Posterior cingulate gyrus (tissue), 11 donors: ENCODE measurements at regions not wholly inside any gene's neighbourhood (a gene's known extent, or its start where the extent isn't known, plus 50 kb on each side); places are given as distances from the start of the nearest gene placed in this dataset.
"Not testable (repeated sequence)": the region's sequence is repeated elsewhere in the genome, so short reads cannot be mapped to it uniquely, and the experiment has no call there.

ENCODE experiments used
- DNase-seq, 10 donors: peaks; one replicate each; pipeline versions ENCODE4 v3.0.0 to v3.0.0-alpha.2; 2020 to 2021; ENCODE audit warnings: mixed read lengths in 3 of 10
- intact Hi-C: fragments of 100-400 bp; cut with DNase I; formaldehyde crosslinking; loops from one replicate; pipeline ENCODE4 v1.15.1; 2023

- intact Hi-C loops: no loop called here
- DNase-seq: no peak
Measured at GRCh38 chr3:118587037-118587741, 447.5 kb downstream of the IGSF11 start.

- intact Hi-C loops: no loop called here
- DNase-seq: no peak
Measured at GRCh38 chr3:118587847-118588246, 446.8 kb downstream of the IGSF11 start.

DNA sequence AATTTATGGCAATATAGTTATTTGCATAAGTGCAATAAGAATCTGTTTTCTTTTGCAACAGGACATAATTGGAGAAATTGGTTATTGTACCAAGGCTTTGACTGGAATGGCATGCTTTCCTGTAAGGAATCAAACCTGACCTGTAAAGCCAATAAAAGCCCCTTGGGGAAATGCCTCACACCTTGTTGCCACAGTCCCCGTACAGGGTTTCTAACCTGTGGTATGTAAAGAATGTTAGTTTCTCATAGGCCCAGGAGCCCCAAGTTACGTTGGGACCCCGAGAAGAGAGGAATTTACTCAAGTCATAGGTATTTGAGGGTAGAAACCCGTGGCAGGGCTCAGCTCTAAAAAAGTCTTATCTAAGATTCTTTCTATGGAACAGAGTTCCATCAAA is 441.4 kb downstream of the IGSF11 start:
- no peak for DNase-seq
- intact Hi-C loops: no loop called here

DNA sequence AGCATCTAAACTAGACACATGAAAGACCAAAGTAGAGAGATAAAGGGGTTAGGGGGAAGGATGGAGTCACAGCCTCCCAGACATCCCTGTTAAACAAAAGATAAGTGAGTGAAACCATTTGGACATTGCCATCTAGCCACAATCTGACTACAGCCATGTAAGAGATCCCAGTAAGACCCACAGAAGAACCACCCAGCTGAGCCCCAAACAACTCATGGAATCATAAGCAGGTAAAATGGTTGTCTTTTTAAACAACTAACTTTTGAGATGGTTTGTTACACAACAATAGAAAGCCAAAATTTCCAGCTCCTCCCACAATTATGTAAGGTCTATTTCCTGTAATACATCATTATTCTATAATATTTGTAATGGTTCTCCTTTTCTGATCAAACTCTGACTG is 437.5 kb downstream of the IGSF11 start:
- intact Hi-C loops: no loop called here
- DNase-seq: no peak

GRCh38 chr3:118607915-118608820 is 426.5 kb downstream of the IGSF11 start:
- intact Hi-C loops: no loop called here
- DNase-seq: no peak

- DNase-seq: peak in 3 of 10 donors; percentile 14 to 85 (median 26)
Measured at GRCh38 chr3:118618247-118619040, 416.2 kb downstream of the IGSF11 start.

DNA sequence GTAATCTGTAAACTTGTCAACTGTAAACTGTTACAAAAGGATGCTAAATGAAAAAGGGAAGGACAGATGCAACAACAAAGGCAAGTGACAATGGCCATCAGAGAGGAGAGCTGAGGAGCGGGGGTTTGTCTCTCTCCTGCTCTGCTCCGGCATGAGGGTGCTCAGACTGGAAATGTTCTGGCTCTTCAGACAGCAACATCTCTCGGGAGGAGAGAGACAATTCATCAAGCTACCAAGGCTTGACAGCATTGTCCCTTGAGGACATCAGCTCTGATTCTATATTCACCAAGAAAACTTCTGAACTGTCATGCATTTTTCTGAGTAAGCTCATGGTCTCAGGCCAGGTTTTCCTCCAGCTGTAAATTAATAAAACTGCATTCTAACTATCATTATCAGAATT is 408.2 kb downstream of the IGSF11 start:
- intact Hi-C loops: loop anchor here (5.0 kb wide), 1 partner anchor 1854 kb away; no protein-coding TSS in a partner anchor
- DNase-seq: no peak

More at GRCh38 chr3:118618247-118619040, 416.2 kb downstream of the IGSF11 start:
- intact Hi-C loops: no loop called here

GRCh38 chr3:118628704-118629341 is 405.8 kb downstream of the IGSF11 start:
- intact Hi-C loops: loop anchor here (5.0 kb wide), 1 partner anchor 1857 kb away; no protein-coding TSS in a partner anchor
- peak; percentile 40 to 94 (median 72) for DNase-seq

GRCh38 chr3:118629821-118630220 is 404.8 kb downstream of the IGSF11 start:
- intact Hi-C loops: loop anchor here (5.0 kb wide), 1 partner anchor 1858 kb away; no protein-coding TSS in a partner anchor
- DNase-seq: no peak

DNA sequence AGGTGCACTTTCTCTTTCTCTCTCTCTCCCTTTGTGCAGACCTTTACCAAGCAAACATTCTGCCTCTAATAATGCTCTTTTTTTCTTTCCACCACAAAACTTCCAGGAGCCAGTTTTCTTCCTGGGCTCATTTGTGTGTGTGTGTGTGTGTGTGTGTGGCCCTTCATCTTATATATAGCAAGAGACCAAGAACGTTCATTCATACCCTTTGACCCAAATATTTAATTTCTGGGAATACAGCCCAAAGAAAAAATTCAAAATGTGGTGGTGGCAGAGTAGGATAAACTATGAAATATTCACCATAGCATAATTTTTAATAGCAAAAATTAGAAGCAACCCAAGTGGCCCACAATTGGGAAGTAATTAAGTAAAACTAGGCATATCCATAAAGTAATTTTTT is 398.9 kb downstream of the IGSF11 start:
- intact Hi-C loops: no loop called here
- no peak for DNase-seq

DNA sequence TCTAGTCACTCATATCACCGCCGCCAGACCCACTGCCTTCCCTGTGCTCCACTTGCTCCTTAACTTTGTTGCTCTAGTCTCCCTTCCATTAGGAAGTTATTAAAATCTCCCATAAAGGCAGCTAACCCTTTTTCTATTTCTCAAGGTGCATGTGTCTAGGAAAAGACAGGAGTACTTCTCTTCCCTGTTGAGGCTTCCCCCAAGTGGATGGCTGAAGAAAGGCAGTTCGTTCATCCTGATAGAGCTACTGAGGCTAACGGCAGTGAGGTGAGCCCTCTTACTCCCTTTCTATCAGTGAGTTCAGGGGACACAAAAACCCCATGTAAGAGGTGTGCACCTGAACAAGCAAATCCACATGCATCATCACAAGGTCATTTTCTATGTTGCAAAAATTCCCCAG is 397.8 kb downstream of the IGSF11 start:
- intact Hi-C loops: no loop called here
- no peak for DNase-seq

- intact Hi-C loops: no loop called here
- DNase-seq: peak in 7 of 10 donors; percentile 25 to 87 (median 44)
Measured at GRCh38 chr3:118637846-118638245, 396.8 kb downstream of the IGSF11 start.

DNA sequence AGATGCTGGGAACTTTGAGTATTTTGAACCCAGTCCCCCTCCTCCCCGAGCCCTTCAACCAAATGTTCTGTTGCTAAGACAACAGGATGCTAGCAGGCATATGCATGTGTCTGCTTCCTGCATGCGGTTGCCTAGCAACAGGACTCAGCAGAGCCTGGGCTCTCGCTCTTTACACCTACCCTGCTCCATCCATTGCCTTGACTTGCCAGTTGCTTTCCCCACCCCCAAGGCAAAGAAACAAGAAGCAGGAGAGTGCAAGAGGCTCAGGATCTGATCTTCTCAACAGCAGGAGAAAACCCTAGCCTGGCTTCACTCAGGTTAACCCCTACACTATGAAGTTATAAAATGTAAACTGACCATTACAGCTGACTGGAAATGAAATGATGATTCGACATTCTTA is 393.0 kb downstream of the IGSF11 start:
- intact Hi-C loops: no loop called here
- peak; percentile 24 to 95 (median 66) for DNase-seq

- peak in 1 of 10 donors; percentile 8 for DNase-seq
- intact Hi-C loops: no loop called here
Measured at GRCh38 chr3:118671192-118671591, 363.5 kb downstream of the IGSF11 start.

DNA sequence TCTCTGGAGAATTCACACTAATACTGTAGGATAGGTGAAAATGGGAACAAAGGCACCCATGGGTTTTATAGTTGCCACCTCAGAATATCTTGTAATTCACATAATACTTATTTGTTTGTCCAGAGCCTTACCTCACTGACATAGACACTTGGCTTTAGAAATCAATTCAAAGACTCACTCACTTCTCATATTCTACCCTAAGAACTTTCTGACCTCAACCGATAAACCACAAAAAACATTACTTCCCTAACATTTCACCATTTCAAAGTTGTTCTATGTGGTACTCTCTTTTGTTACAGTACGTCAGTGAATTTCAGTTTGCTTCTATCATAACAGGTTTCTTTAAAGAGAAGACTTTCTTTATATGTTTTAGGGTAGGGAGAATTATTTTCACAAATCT is 359.3 kb downstream of the IGSF11 start:
- intact Hi-C loops: no loop called here
- DNase-seq: no peak

GRCh38 chr3:118678663-118679062 is 356.0 kb downstream of the IGSF11 start:
- intact Hi-C loops, DNase-seq: not testable (repeated sequence)

DNA sequence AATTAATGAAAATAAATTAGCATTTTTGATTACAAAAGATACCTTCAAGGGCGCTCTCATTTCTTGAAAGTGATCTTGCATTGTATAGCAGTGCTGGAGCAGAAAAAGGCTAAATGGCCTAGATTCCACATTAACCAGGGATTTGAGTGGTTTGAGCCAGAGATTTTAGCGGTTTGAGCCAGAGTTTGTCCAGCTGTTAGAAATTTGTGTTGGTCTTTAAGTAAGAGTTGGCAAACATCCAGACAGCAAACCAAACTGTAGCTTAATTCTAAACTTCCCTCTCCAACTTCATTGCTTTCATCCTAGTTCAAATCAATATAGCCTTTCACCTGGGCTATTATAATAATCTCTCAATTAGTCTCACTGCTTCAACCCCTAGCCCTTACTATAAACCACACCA is 351.7 kb downstream of the IGSF11 start:
- intact Hi-C loops: no loop called here
- no peak for DNase-seq

GRCh38 chr3:118683636-118684035 is 351.0 kb downstream of the IGSF11 start:
- intact Hi-C loops: no loop called here
- no peak for DNase-seq

- intact Hi-C loops: no loop called here
- no peak for DNase-seq
Measured at GRCh38 chr3:118688396-118688884, 346.2 kb downstream of the IGSF11 start.

DNA sequence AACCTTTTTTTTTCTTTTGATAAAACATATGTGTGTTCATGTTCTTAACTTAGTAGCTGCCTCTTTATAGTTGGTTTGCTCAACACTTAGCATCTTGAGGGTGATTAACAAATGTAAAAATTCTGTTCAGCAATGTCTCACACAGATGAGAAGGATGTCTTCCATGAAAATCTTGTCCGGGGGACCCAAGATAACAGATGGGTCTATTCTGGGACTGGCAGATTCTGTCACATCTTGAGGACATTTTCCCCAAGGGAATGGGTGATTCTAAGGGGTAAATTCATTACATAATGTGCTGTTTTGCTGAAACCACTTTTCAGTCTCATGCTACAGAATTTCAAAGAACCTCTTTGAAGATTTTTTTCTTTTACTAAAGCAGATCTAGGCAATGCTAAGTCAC is 342.2 kb downstream of the IGSF11 start:
- intact Hi-C loops: no loop called here
- no peak for DNase-seq
